Endothelial cell of umbilical vein (primary cell): ENCODE measurements at regions not wholly inside any gene's neighbourhood (a gene's known extent, or its start where the extent isn't known, plus 50 kb on each side); places are given as distances from the start of the nearest gene placed in this dataset.

Experiments
- BruUV-seq: library from RNA; stranded (reverse); fragments of 400-500 nt; replicated peaks from 2 replicates; lab custom pipeline; 2021; lab: Mats Ljungman, UMichigan
- CTCF ChIA-PET: fragments of 300-600, 350-600 bp; sonication (Branson Sonifier 250); formaldehyde crosslinking; loops from one replicate; lab custom pipeline; 2021; ENCODE audit warnings: antibody characterized with exemption, inconsistent platforms; lab: Charles Lee
- POLR2A ChIA-PET: fragments of 300-600, 350-600 bp; sonication (Branson Sonifier 250); formaldehyde crosslinking; loops from one replicate; lab custom pipeline; 2021; ENCODE audit warnings: antibody characterized with exemption, inconsistent platforms; lab: Charles Lee
- DNase-seq: peaks from one replicate; pipeline ENCODE4 v3.0.0-alpha.2; 2011; ENCODE audit warnings: low read depth, low spot score
- FAIRE-seq: peaks from 2 replicates; lab custom pipeline; 2011; peaks lifted over from hg19 to GRCh38; lab: Jason Lieb, UNC
- H2AFZ ChIP-seq: 2 replicates; pipeline ENCODE4 v1.6.0; 2012; ENCODE audit warnings: low read depth, low read length, control low read depth, inconsistent platforms
- H3K27ac ChIP-seq: 2 replicates; pipeline ENCODE4 v1.5.1; 2011; ENCODE audit warnings: low read depth, mild to moderate bottlenecking, control low read depth, low read length, moderate library complexity; ENCODE audit not compliant: insufficient read depth
- H3K27me3 ChIP-seq, 2 experiments: 2 replicates each; pipeline versions ENCODE4 v1.6.0 to v1.6.1; 2011; ENCODE audit warnings: low read length in 2 of 2, mixed read lengths in 1 of 2; ENCODE audit not compliant: control insufficient read depth in 2 of 2, insufficient read depth in 2 of 2
- H3K36me3 ChIP-seq, 2 experiments: 2 replicates in 1 of 2; 3 replicates in 1 of 2; pipeline ENCODE4 v1.5.1; 2011; ENCODE audit warnings: low read length in 2 of 2, mild to moderate bottlenecking in 1 of 2, moderate library complexity in 1 of 2; ENCODE audit not compliant: control insufficient read depth in 2 of 2, insufficient read depth in 2 of 2; ENCODE audit errors: extremely low read depth in 1 of 2
- H3K4me1 ChIP-seq: 3 replicates; pipeline ENCODE4 v1.5.1; 2011; ENCODE audit warnings: mild to moderate bottlenecking, low read length; ENCODE audit not compliant: control insufficient read depth, insufficient read depth; ENCODE audit errors: extremely low read depth
- H3K4me2 ChIP-seq: 2 replicates; pipeline ENCODE4 v1.6.1; 2011; ENCODE audit warnings: low read length, control low read depth, mixed read lengths; ENCODE audit not compliant: insufficient read depth
- H3K4me3 ChIP-seq, 3 experiments: fragments of 200-600 bp in 1 of 3; sonication (generic), shearing (Covaris generic) in 1 of 3; replicated peaks in 1 of 3; 2 replicates each; pipeline ENCODE4 v1.5.1; 2011 to 2016; ENCODE audit warnings: control low read depth in 3 of 3, low read length in 3 of 3, mild to moderate bottlenecking in 2 of 3, inconsistent platforms in 1 of 3, low read depth in 1 of 3, moderate library complexity in 1 of 3; ENCODE audit not compliant: insufficient read depth in 1 of 3
- H3K79me2 ChIP-seq: 2 replicates; pipeline ENCODE4 v1.6.0; 2012; ENCODE audit warnings: low read length, inconsistent platforms; ENCODE audit not compliant: control insufficient read depth, insufficient read depth
- H3K9ac ChIP-seq: replicated peaks from 2 replicates; pipeline ENCODE3; 2011; ENCODE audit warnings: low read length, control low read depth; ENCODE audit not compliant: insufficient read depth; ENCODE audit errors: extremely low read depth
- H3K9me1 ChIP-seq: replicated peaks from 3 replicates; pipeline ENCODE4 v1.6.0; 2011; ENCODE audit warnings: mild to moderate bottlenecking, low read length; ENCODE audit not compliant: control insufficient read depth, insufficient read depth; ENCODE audit errors: extremely low read depth
- H3K9me3 ChIP-seq: replicated peaks from 2 replicates; pipeline ENCODE4 v1.5.1; 2012; ENCODE audit warnings: low read length, inconsistent platforms; ENCODE audit not compliant: control insufficient read depth, insufficient read depth
- H4K20me1 ChIP-seq: replicated peaks from 2 replicates; pipeline ENCODE3; 2011; ENCODE audit warnings: mild to moderate bottlenecking, low read length; ENCODE audit not compliant: control insufficient read depth, insufficient read depth; ENCODE audit errors: extremely low read depth
- EZH2 ChIP-seq: IDR thresholded peaks from 2 replicates; pipeline ENCODE4 v1.6.1; 2012; ENCODE audit warnings: borderline replicate concordance, low read depth, mild to moderate bottlenecking, moderate library complexity, low read length, inconsistent platforms; ENCODE audit not compliant: severe bottlenecking
- FOS ChIP-seq: IDR thresholded peaks from 2 replicates; pipeline ENCODE4 v1.6.1; 2011; ENCODE audit warnings: mild to moderate bottlenecking, low read length, moderate library complexity, borderline replicate concordance; ENCODE audit not compliant: insufficient read depth
- GATA2 ChIP-seq: IDR thresholded peaks from 2 replicates; pipeline ENCODE4 v1.7.0; 2011; ENCODE audit warnings: low read depth, mild to moderate bottlenecking, moderate library complexity, mixed read lengths, low read length; ENCODE audit not compliant: insufficient read length, insufficient read depth
- JUN ChIP-seq: IDR thresholded peaks from 2 replicates; pipeline ENCODE4 v1.6.1; 2011; ENCODE audit warnings: borderline replicate concordance, low read depth; ENCODE audit not compliant: insufficient read length, insufficient read depth
- MYC ChIP-seq: IDR thresholded peaks from one replicate; pipeline ENCODE4 v1.6.1; 2011; ENCODE audit warnings: mild to moderate bottlenecking, low read depth, low read length
- POLR2A ChIP-seq: IDR thresholded peaks from 2 replicates; pipeline ENCODE4 v1.6.1; 2012; ENCODE audit warnings: low read depth, mild to moderate bottlenecking, control low read depth, low read length
- POLR2AphosphoS5 ChIP-seq: IDR thresholded peaks from 2 replicates; pipeline ENCODE4 v1.6.1; 2012; ENCODE audit warnings: low read depth, mild to moderate bottlenecking, control low read depth, low read length, moderate library complexity; ENCODE audit not compliant: insufficient read depth
- dilution Hi-C: fragments of 300-500 bp; cut with MboI; formaldehyde crosslinking; loops from one replicate; pipeline ENCODE4 v1.15.0; 2019; ENCODE audit warnings: low sequenced_read_pairs; ENCODE audit not compliant: extremely low pct_ligation_motif_present
- intact Hi-C: fragments of 100-400 bp; cut with micrococcal nuclease; formaldehyde crosslinking; loops from one replicate; pipeline ENCODE4 v1.10.0; 2022
- TF ChIP-seq, protein P1 (sequence below): IDR thresholded peaks from 2 replicates; pipeline ENCODE4 v1.6.1; 2011; ENCODE audit not compliant: insufficient read depth, insufficient read length
- TF ChIP-seq, protein P2 (sequence below), 2 donors: IDR thresholded peaks; 1 replicate in 1 of 2; 2 replicates in 1 of 2; pipeline ENCODE4 v1.5.1; 2011; ENCODE audit warnings: low read length in 2 of 2, mild to moderate bottlenecking in 2 of 2, moderate library complexity in 2 of 2, control low read depth in 1 of 2, inconsistent platforms in 1 of 2, low read depth in 1 of 2; ENCODE audit not compliant: insufficient read depth in 1 of 2; ENCODE audit errors: extremely low read depth in 1 of 2

DNA sequence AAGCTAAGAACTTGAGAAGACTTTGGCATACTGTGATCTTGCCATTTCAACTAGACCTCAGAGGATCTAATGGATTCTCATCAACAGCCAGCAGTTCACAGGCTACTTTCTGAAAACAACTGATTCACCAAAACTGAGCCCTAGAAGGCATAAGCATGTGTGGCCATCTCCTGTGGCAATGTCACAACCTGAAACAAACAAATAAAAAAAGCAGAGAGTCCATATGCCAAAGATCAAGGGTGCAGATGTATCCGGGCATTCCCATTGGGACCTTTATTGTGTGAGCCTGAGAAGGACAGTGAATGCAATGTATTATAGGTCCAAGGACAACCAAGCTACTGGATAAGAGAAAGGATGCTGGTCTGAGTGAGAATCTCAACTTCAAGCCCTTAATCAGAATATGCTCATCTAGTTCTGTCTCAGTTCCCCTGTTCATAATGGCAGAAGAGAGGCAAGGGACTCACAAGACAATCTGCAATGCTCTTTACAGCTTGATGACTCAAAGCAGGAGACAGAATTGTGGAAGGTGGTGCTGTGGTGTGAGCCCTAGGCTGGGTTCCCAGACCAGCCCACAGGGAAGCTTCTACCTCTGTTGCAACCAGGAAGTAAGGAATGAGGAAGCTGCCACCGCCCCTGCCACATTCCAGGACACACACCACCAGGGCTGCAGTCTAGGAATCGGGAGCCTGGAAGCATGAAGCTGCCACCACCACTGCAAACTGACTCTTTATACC is 133.7 kb downstream of the RAP2A start:
- no peaks in the 10 kb centered on the region for H3K9me1 ChIP-seq
- H4K20me1 ChIP-seq: no peaks in the 10 kb centered on the region
- H3K79me2 ChIP-seq: no peaks in the 10 kb centered on the region
- H3K27ac ChIP-seq: no peak overlapping the region
- H3K4me2 ChIP-seq: no peak overlapping the region
- no peaks in the 10 kb centered on the region for H3K36me3 ChIP-seq
- FAIRE-seq (no peak), DNase-seq (no peak)
- intact Hi-C loops: no loop called here
- BruUV-seq: no TSS peak
- CTCF ChIA-PET: interaction anchor here (0.7 to 2.0 kb wide), 4 partner anchors 12 to 550 kb away, joined by 3 to 10 read pairs (median 6); no protein-coding TSS in a partner anchor
- no peak overlapping the region for H3K9ac ChIP-seq
- dilution Hi-C loops: no loop called here
- H2AFZ ChIP-seq: no peak overlapping the region
- H3K4me3 ChIP-seq: no peak overlapping the region
- H3K27me3 ChIP-seq: peaks cover 2 to 8% of the 10 kb centered on the region in 2 experiments
- H3K4me1 ChIP-seq: peaks cover 9% of the 10 kb centered on the region
- POLR2A ChIA-PET: no interaction called here
- H3K9me3 ChIP-seq: no peaks in the 10 kb centered on the region
- TF ChIP-seq POLR2AphosphoS5 (no peak), FOS (no peak), MYC (no peak), GATA2 (no peak), EZH2 (no peak), JUN (no peak), POLR2A (no peak)
- TF ChIP-seq, protein P1, sequence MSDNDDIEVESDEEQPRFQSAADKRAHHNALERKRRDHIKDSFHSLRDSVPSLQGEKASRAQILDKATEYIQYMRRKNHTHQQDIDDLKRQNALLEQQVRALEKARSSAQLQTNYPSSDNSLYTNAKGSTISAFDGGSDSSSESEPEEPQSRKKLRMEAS: no peak
- TF ChIP-seq, protein P2, sequence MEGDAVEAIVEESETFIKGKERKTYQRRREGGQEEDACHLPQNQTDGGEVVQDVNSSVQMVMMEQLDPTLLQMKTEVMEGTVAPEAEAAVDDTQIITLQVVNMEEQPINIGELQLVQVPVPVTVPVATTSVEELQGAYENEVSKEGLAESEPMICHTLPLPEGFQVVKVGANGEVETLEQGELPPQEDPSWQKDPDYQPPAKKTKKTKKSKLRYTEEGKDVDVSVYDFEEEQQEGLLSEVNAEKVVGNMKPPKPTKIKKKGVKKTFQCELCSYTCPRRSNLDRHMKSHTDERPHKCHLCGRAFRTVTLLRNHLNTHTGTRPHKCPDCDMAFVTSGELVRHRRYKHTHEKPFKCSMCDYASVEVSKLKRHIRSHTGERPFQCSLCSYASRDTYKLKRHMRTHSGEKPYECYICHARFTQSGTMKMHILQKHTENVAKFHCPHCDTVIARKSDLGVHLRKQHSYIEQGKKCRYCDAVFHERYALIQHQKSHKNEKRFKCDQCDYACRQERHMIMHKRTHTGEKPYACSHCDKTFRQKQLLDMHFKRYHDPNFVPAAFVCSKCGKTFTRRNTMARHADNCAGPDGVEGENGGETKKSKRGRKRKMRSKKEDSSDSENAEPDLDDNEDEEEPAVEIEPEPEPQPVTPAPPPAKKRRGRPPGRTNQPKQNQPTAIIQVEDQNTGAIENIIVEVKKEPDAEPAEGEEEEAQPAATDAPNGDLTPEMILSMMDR (IDR thresholded peaks at IDR 0.05; ENCODE audit: extremely low read depth in 1 of 2, insufficient read depth in 1 of 2, low read depth in 1 of 2, low read length in 2 of 2): no peak
